A673 (cell line): ENCODE measurements at regions not wholly inside any gene's neighbourhood (a gene's known extent, or its start where the extent isn't known, plus 50 kb on each side); places are given as distances from the start of the nearest gene placed in this dataset.

ENCODE experiments used
- BruUV-seq: library from RNA; stranded (reverse); fragments of 400-500 nt; replicated peaks from 2 replicates; lab custom pipeline; 2021; lab: Mats Ljungman, UMichigan
- CTCF ChIA-PET: fragments of 300-600 bp; sonication (Branson Sonifier 250); formaldehyde crosslinking; loops from one replicate; lab custom pipeline; 2022; ENCODE audit warnings: antibody characterized with exemption; lab: Charles Lee
- POLR2A ChIA-PET: fragments of 300-600 bp; sonication (Branson Sonifier 250); formaldehyde crosslinking; loops from one replicate; lab custom pipeline; 2022; ENCODE audit warnings: antibody characterized with exemption; ENCODE audit not compliant: low non-redundant PET; lab: Charles Lee
- DNase-seq: peaks from one replicate; pipeline ENCODE4 v3.0.0-alpha.2; 2015; ENCODE audit warnings: low spot score
- H3K27ac ChIP-seq: fragments of 200-600 bp; sonication (generic); 2 replicates; pipeline ENCODE4 v1.5.1; 2016; ENCODE audit warnings: mixed run types, low read depth, mild to moderate bottlenecking, mixed read lengths, antibody characterized with exemption, low read length; ENCODE audit not compliant: poor library complexity, severe bottlenecking
- H3K27me3 ChIP-seq: fragments of 200-600 bp; sonication (generic); replicated peaks from 2 replicates; pipeline ENCODE4 v1.6.1; 2017; ENCODE audit warnings: mixed run types, low read depth, mild to moderate bottlenecking, mixed read lengths, antibody characterized with exemption, low read length; ENCODE audit not compliant: insufficient read depth, poor library complexity
- H3K36me3 ChIP-seq: fragments of 200-600 bp; sonication (generic); 2 replicates; pipeline ENCODE4 v1.6.1; 2016; ENCODE audit warnings: mixed run types, mild to moderate bottlenecking, mixed read lengths, antibody characterized with exemption, low read length; ENCODE audit not compliant: insufficient read depth, poor library complexity, severe bottlenecking
- H3K4me1 ChIP-seq: fragments of 200-600 bp; sonication (generic); 2 replicates; pipeline ENCODE4 v1.6.1; 2017; ENCODE audit warnings: mixed run types, mild to moderate bottlenecking, mixed read lengths, antibody characterized with exemption, low read length; ENCODE audit not compliant: insufficient read depth, poor library complexity, severe bottlenecking
- H3K4me3 ChIP-seq: fragments of 200-600 bp; sonication (generic); 2 replicates; pipeline ENCODE4 v1.5.1; 2016; ENCODE audit warnings: low read depth, mixed run types, mild to moderate bottlenecking, mixed read lengths, low read length; ENCODE audit not compliant: poor library complexity, severe bottlenecking
- H3K9me3 ChIP-seq: fragments of 200-600 bp; sonication (generic); 2 replicates; pipeline ENCODE4 v1.6.1; 2016; ENCODE audit warnings: mixed run types, low read depth, mild to moderate bottlenecking, mixed read lengths, antibody characterized with exemption, low read length; ENCODE audit not compliant: poor library complexity, severe bottlenecking
- EZH2 ChIP-seq: fragments of 200-600 bp; sonication (generic); IDR thresholded peaks from 2 replicates; pipeline ENCODE4 v1.6.1; 2017; ENCODE audit warnings: borderline replicate concordance, low read depth, mild to moderate bottlenecking, mixed read lengths, antibody characterized with exemption, low read length; ENCODE audit not compliant: poor library complexity, severe bottlenecking
- intact Hi-C: fragments of 100-400 bp; cut with micrococcal nuclease; formaldehyde crosslinking; loops from one replicate; pipeline ENCODE4 v1.10.0; 2022; ENCODE audit not compliant: unreplicated experiment
- TF ChIP-seq, protein P1 (sequence below): fragments of 300-800, 200-600 bp; sonication (generic); conservative IDR thresholded peaks from 2 replicates; pipeline ENCODE4 v1.5.1; 2017; ENCODE audit warnings: low read depth, mild to moderate bottlenecking, antibody characterized with exemption, low read length, moderate library complexity, mixed read lengths

DNA sequence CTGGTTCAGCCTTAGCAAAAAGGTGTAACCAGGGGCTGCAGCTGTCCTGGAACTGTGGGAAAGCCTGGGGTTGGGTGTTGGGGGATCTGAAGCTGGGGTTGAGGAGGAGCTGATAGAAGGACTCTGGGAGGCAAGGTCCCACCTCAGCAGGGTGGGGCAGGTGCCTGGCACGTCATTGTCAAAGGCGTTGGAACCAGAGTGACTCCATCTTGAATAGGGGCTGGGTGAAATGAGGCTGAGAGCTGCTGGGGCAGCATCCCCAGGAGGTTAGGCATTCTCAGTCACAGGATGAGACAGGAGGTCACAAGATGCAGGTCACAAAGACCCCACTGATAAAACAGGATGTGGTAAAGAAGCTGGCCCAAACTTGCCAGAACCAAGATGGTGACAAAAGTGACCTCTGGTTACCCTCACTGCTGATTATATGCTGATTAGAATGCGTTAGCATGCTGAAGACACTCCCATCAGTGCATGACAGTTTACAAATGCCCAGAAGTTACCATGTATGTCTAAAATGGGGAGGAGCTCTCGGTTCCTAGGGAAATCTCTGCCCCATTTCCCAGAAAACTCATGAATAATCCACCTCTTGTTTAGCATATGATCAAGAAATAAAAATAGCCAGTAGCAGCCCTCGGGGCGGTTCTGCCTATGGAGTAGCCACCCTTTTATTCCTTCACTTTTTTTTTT is 85.4 kb downstream of the IER5 start:
- Histone ChIP-seq H3K4me1 (no peaks in the 10 kb centered on the region), H3K4me3 (no peak overlapping the region), H3K9me3 (no peaks in the 10 kb centered on the region), H3K27ac (no peak overlapping the region), H3K27me3 (no peaks in the 10 kb centered on the region), H3K36me3 (no peaks in the 10 kb centered on the region)
- TF ChIP-seq EZH2, result no peak
- TF ChIP-seq, protein P1, sequence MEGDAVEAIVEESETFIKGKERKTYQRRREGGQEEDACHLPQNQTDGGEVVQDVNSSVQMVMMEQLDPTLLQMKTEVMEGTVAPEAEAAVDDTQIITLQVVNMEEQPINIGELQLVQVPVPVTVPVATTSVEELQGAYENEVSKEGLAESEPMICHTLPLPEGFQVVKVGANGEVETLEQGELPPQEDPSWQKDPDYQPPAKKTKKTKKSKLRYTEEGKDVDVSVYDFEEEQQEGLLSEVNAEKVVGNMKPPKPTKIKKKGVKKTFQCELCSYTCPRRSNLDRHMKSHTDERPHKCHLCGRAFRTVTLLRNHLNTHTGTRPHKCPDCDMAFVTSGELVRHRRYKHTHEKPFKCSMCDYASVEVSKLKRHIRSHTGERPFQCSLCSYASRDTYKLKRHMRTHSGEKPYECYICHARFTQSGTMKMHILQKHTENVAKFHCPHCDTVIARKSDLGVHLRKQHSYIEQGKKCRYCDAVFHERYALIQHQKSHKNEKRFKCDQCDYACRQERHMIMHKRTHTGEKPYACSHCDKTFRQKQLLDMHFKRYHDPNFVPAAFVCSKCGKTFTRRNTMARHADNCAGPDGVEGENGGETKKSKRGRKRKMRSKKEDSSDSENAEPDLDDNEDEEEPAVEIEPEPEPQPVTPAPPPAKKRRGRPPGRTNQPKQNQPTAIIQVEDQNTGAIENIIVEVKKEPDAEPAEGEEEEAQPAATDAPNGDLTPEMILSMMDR, result no peak
- BruUV-seq, result no TSS peak
- intact Hi-C loops, result no loop called here
- ChIA-PET POLR2A (no interaction called here), CTCF (no interaction called here)
- DNase-seq, result no peak

DNA sequence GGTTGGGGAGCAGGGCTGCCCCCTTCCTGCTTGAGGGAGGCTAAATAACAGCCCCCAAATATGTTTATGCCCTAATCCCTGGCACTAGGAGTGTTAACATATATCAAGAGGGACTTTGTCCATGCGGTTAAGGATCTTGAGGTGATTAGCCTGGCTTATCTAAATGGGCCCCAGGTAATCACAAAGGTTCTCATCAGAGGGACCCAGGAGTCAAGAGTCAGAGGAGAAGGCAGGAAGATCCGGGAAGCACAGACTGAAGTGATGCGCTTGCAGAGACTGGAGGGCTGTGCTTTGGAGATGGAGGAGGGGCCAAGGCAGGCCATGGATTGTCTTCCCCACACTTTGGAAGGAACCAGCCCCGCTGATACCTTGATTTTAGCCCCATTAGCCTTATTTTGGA is 86.4 kb downstream of the IER5 start:
- intact Hi-C loops, result no loop called here

DNA sequence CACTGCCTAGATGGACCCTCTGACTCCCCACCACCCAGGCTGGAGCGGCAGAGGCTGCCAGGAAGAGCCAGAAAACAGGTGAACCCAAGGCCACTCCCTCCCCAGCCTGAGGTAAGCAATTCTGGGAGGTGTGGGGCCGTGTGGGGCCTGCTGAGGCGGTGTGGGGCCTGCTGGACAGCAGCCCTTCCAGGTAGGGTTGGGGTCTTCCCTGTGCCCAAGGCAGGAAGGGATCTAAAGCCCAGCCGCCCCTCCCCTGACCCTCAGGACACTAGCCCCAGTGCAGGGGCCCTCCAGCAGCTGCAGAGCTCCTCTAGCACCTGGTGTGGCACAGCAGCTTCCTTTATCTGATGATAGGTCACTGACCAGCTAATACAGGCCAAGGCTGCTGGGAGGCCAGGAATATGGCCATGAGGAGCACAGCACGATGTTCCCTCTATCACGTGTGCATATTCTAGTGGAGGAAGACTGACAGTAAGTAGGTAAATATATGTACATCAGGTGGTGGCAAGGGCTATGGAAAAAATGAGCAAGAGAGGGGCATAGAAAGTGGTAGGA is 86.9 kb downstream of the IER5 start:
- ChIA-PET POLR2A (no interaction called here), CTCF (no interaction called here)
- peaks cover 6% of the 10 kb centered on the region for H3K4me1 ChIP-seq
- TF ChIP-seq, protein P1, result no peak
- no peak for TF ChIP-seq EZH2
- H3K36me3 ChIP-seq, result no peaks in the 10 kb centered on the region
- no peak overlapping the region for H3K27ac ChIP-seq
- H3K4me3 ChIP-seq, result no peak overlapping the region
- no TSS peak for BruUV-seq
- intact Hi-C loops, result no loop called here
- no peaks in the 10 kb centered on the region for H3K27me3 ChIP-seq
- DNase-seq, result no peak
- no peaks in the 10 kb centered on the region for H3K9me3 ChIP-seq

More for the DNA sequence above, 86.4 kb downstream of the IER5 start:
- POLR2A ChIA-PET, result no interaction called here
- Histone ChIP-seq H3K27ac (no peak overlapping the region), H3K36me3 (no peaks in the 10 kb centered on the region), H3K27me3 (no peaks in the 10 kb centered on the region), H3K4me3 (no peak overlapping the region), H3K4me1 (no peaks in the 10 kb centered on the region), H3K9me3 (no peaks in the 10 kb centered on the region)
- TF ChIP-seq, protein P1, result no peak
- TF ChIP-seq EZH2, result no peak
- CTCF ChIA-PET, result no interaction called here
- no peak for DNase-seq
- no TSS peak for BruUV-seq
